ENCODE measurements at regions not wholly inside any gene's neighbourhood (a gene's known extent, or its start where the extent isn't known, plus 50 kb on each side); places are given as distances from the start of the nearest gene placed in this dataset.

GRCh38 chr13:29709407-29710069, 114.0 kb upstream of the SLC7A1 start:
- TF ChIP-seq, protein P1, sequence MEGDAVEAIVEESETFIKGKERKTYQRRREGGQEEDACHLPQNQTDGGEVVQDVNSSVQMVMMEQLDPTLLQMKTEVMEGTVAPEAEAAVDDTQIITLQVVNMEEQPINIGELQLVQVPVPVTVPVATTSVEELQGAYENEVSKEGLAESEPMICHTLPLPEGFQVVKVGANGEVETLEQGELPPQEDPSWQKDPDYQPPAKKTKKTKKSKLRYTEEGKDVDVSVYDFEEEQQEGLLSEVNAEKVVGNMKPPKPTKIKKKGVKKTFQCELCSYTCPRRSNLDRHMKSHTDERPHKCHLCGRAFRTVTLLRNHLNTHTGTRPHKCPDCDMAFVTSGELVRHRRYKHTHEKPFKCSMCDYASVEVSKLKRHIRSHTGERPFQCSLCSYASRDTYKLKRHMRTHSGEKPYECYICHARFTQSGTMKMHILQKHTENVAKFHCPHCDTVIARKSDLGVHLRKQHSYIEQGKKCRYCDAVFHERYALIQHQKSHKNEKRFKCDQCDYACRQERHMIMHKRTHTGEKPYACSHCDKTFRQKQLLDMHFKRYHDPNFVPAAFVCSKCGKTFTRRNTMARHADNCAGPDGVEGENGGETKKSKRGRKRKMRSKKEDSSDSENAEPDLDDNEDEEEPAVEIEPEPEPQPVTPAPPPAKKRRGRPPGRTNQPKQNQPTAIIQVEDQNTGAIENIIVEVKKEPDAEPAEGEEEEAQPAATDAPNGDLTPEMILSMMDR (IDR thresholded peaks at IDR 0.05), result no peak
- TF ChIP-seq EZH2 (IDR thresholded peaks at IDR 0.05), result no peak

All from neural progenitor cell (in vitro differentiated cells).